Panc1 (cell line): ENCODE measurements at regions not wholly inside any gene's neighbourhood (a gene's known extent, or its start where the extent isn't known, plus 50 kb on each side); places are given as distances from the start of the nearest gene placed in this dataset.

Experiments
- REST ChIP-seq, 2 experiments: IDR thresholded peaks; 2 replicates each; pipeline ENCODE4 v1.6.1; 2011 to 2012; ENCODE audit warnings: low read depth in 2 of 2, control low read depth in 1 of 2, low read length in 1 of 2, mild to moderate bottlenecking in 1 of 2, moderate library complexity in 1 of 2; ENCODE audit not compliant: insufficient read depth in 1 of 2
- TF ChIP-seq, protein P1 (sequence below): fragments of 450-650 bp; IDR thresholded peaks from 2 replicates; pipeline ENCODE4 v1.5.1; 2017; ENCODE audit warnings: mild to moderate bottlenecking

DNA sequence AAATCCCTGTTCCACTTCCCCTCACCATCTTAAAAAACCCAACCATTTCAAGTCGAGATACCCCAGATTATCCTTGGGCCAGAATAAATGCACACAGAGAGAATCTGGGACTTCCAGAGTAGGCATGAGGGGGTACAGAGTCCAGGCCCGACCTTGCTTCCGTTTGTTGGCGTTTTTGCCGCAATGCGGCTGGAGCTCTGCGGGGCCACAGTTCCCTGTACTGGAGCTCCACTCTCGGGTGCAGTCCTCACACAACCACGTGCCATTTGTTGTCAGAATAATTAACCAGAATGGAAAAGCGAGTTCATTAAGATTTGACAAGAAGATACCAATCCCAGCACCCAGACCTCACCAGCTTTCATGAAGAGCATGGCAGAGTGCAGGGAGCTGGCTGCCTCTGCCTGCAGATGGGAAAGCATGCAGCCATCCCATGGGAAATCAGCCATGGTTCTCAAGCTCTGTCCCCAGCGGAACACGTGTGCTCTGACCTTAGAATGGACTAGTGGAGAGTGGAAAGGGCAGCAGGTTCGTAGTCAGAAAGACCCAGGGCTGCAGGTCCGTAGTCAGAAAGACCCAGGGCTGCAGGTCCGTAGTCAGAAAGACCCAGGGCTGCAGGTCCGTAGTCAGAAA is 472.8 kb downstream of the EIPR1 start:
- TF ChIP-seq, protein P1, sequence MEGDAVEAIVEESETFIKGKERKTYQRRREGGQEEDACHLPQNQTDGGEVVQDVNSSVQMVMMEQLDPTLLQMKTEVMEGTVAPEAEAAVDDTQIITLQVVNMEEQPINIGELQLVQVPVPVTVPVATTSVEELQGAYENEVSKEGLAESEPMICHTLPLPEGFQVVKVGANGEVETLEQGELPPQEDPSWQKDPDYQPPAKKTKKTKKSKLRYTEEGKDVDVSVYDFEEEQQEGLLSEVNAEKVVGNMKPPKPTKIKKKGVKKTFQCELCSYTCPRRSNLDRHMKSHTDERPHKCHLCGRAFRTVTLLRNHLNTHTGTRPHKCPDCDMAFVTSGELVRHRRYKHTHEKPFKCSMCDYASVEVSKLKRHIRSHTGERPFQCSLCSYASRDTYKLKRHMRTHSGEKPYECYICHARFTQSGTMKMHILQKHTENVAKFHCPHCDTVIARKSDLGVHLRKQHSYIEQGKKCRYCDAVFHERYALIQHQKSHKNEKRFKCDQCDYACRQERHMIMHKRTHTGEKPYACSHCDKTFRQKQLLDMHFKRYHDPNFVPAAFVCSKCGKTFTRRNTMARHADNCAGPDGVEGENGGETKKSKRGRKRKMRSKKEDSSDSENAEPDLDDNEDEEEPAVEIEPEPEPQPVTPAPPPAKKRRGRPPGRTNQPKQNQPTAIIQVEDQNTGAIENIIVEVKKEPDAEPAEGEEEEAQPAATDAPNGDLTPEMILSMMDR = no peak
- no peak for TF ChIP-seq REST (IDR thresholded peaks at IDR 0.05; ENCODE audit: insufficient read depth in 1 of 2, low read depth in 2 of 2, low read length in 1 of 2)
